Effector memory CD8-positive, alpha-beta T cell (primary cell): ENCODE measurements at regions not wholly inside any gene's neighbourhood (a gene's known extent, or its start where the extent isn't known, plus 50 kb on each side); places are given as distances from the start of the nearest gene placed in this dataset.

Experiments used
- ATAC-seq: fragments of 150-1000 bp; cut with Tn5 transposase; replicated peaks from 2 replicates; pipeline ENCODE4 v1.10.0; 2021; ENCODE audit warnings: mild to moderate bottlenecking, moderate library complexity
- DNase-seq, 3 experiments: peaks; one replicate each; pipeline ENCODE4 v3.0.0; 2021
- H3K27ac Mint-ChIP-seq, 2 donors: one replicate each; pipeline ENCODE4 v1.8.0; 2022; ENCODE audit warnings: mild to moderate bottlenecking in 2 of 2, mixed read lengths in 2 of 2, moderate library complexity in 2 of 2
- H3K27me3 Mint-ChIP-seq, 2 donors: one replicate each; pipeline ENCODE4 v1.8.0; 2022; ENCODE audit warnings: mixed read lengths in 2 of 2
- H3K36me3 Mint-ChIP-seq: one replicate; pipeline ENCODE4 v1.8.0; 2022; ENCODE audit warnings: mild to moderate bottlenecking, moderate library complexity, mixed read lengths; ENCODE audit not compliant: insufficient read depth
- H3K4me1 Mint-ChIP-seq, 2 donors: one replicate each; pipeline ENCODE4 v1.8.0; 2022; ENCODE audit warnings: low read depth in 2 of 2, mixed read lengths in 2 of 2
- H3K4me3 Mint-ChIP-seq, 2 donors: one replicate each; pipeline ENCODE4 v1.8.0; 2022; ENCODE audit warnings: mild to moderate bottlenecking in 2 of 2, mixed read lengths in 2 of 2, moderate library complexity in 2 of 2
- H3K9me3 Mint-ChIP-seq, 2 donors: one replicate each; pipeline ENCODE4 v1.8.0; 2022; ENCODE audit warnings: mixed read lengths in 2 of 2

DNA sequence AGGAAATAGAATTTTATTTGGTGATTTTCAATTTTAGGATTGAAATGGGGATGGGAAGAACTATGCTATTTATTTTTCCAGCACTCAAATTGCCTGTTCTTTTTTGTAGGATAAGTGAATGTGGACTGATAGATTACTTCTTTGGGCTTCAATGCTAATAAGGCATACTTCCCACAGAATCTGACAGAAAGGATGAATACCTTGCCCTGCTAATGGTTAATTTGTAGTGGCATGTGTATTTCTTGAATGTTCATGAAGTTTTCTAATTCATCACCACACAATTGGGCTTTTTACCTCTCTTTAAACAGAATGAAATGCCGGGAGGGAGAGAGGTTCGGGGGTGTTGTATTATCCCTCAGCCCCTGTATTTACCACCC, 369.1 kb upstream of the ADGRL2 start:
- Mint-ChIP-seq H3K27me3 (no peaks in the 10 kb centered on the region), H3K4me1 (no peaks in the 10 kb centered on the region), H3K4me3 (no peak overlapping the region), H3K27ac (no peak overlapping the region), H3K9me3 (peaks cover 18 to 25% of the 10 kb centered on the region in 2 donors), H3K36me3 (no peaks in the 10 kb centered on the region)
- no peak for ATAC-seq
- DNase-seq: no peak

DNA sequence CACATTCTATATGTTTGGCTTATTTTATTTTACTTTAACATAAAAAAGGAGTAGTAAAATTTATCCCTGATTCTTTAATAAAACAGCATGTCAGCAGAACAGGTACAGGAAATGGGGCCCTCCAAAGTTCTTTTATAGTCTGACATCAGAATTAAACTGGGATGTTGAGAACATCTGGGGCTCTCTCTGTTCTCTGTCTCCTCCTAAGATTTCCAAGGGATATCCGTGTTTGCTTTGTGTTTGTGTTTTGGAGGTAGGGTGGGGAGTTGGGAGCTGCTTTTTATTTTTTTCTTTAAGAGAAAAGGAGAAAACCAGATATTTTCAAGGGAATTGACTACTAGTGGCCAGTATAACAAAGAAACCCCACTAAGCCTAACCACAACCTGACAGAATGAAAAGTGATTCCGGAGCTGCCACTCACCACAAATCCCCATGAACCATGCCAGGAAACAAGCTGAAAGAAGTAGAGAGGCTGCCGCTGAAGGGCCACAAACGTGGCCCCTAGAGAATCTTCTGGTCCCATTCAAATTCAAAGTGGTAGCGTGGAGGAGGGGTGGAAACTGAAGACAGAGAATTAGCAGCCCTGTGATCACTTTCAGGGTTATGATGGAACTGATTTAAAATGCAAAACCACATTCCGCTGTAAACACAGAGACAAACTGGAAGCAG, 369.6 kb upstream of the ADGRL2 start:
- Mint-ChIP-seq H3K27ac (no peak overlapping the region), H3K27me3 (no peaks in the 10 kb centered on the region), H3K4me1 (no peaks in the 10 kb centered on the region), H3K4me3 (no peak overlapping the region), H3K9me3 (peaks cover 18 to 30% of the 10 kb centered on the region in 2 donors), H3K36me3 (no peaks in the 10 kb centered on the region)
- ATAC-seq (no peak), DNase-seq (no peak)

- no peaks in the 10 kb centered on the region for H3K27me3 Mint-ChIP-seq
- peaks cover 18 to 32% of the 10 kb centered on the region in 2 donors for H3K9me3 Mint-ChIP-seq
- no peak for ATAC-seq
- no peak overlapping the region for H3K27ac Mint-ChIP-seq
- no peaks in the 10 kb centered on the region for H3K4me1 Mint-ChIP-seq
- DNase-seq: no peak
- H3K36me3 Mint-ChIP-seq: no peaks in the 10 kb centered on the region
- no peak overlapping the region for H3K4me3 Mint-ChIP-seq
Observed at GRCh38 chr1:81430236-81430938, 370.3 kb upstream of the ADGRL2 start.

DNA sequence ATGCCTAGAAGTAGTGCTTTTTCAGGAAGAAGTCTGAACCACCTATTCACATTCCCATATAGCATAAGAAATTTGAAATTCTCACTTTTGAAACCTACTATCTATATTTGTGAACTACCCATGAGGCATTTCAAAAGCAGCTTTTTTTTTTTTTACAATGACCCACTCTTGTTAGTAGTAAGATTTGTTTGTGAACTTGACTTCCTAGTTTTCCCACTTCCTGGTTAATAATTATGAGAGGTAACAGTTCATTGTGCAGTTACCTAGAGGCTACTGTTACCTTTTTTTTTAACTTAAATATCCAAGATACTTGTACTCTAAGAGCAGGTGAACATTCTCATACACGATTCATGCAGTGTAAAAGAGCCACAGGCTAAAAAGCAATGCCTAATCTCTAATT, 371.7 kb upstream of the ADGRL2 start:
- H3K9me3 Mint-ChIP-seq: peaks cover 15 to 32% of the 10 kb centered on the region in 2 donors
- H3K36me3 Mint-ChIP-seq: no peaks in the 10 kb centered on the region
- ATAC-seq: no peak
- no peaks in the 10 kb centered on the region for H3K27me3 Mint-ChIP-seq
- no peaks in the 10 kb centered on the region for H3K4me1 Mint-ChIP-seq
- H3K4me3 Mint-ChIP-seq: no peak overlapping the region
- no peak overlapping the region for H3K27ac Mint-ChIP-seq
- DNase-seq: no peak

DNA sequence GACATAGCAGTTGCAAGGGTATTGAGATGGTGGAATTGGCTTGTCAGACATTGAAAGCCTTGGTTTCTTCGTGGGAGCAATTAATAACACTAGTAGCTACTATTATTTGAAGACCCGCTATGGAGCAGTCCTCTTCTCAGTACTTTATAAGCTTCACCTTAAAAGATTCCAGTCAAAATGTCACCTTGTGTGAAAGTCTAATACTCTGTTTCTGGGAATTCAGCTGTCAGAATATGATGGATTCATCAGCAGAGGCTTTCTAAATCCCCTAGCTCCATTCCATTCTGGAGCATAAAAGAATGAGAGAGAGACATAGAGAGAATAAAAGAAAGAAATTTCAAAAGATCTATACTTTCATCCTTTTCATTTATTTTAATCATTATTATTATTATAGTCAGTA, 375.9 kb upstream of the ADGRL2 start:
- DNase-seq (no peak), ATAC-seq (no peak)
- Mint-ChIP-seq H3K4me1 (no peaks in the 10 kb centered on the region), H3K9me3 (peaks cover 12 to 25% of the 10 kb centered on the region in 2 donors), H3K4me3 (no peak overlapping the region), H3K27ac (no peak overlapping the region), H3K27me3 (no peaks in the 10 kb centered on the region), H3K36me3 (no peaks in the 10 kb centered on the region)

DNA sequence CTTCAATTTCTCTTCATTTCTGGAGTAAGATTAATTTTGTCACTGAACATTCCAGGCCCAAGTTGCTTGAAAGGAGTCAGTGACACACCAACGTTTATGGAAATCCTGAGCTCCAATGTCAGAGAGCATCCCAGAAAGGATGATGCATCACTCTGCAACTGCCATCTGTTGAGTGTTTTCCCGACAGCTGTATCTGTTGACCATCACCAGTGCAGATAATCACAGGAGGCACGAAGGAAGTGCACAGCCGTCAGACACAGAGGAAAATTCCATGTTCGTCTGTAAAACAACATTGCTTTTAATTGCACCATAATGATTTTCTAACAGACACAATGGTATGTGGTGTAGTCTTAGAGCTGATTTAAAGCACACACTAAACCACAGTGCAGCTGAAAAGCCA, 376.7 kb upstream of the ADGRL2 start:
- no peaks in the 10 kb centered on the region for H3K27me3 Mint-ChIP-seq
- no peak overlapping the region for H3K27ac Mint-ChIP-seq
- no peak overlapping the region for H3K4me3 Mint-ChIP-seq
- peaks cover 9 to 18% of the 10 kb centered on the region in 2 donors for H3K9me3 Mint-ChIP-seq
- H3K36me3 Mint-ChIP-seq: no peaks in the 10 kb centered on the region
- H3K4me1 Mint-ChIP-seq: no peaks in the 10 kb centered on the region
- ATAC-seq (no peak), DNase-seq (no peak)

GRCh38 chr1:81420760-81421159, 380.0 kb upstream of the ADGRL2 start:
- ATAC-seq: no peak
- Mint-ChIP-seq H3K4me3 (no peak overlapping the region), H3K9me3 (no peaks in the 10 kb centered on the region), H3K36me3 (no peaks in the 10 kb centered on the region), H3K27ac (no peak overlapping the region), H3K4me1 (no peaks in the 10 kb centered on the region), H3K27me3 (no peaks in the 10 kb centered on the region)
- no peak for DNase-seq

DNA sequence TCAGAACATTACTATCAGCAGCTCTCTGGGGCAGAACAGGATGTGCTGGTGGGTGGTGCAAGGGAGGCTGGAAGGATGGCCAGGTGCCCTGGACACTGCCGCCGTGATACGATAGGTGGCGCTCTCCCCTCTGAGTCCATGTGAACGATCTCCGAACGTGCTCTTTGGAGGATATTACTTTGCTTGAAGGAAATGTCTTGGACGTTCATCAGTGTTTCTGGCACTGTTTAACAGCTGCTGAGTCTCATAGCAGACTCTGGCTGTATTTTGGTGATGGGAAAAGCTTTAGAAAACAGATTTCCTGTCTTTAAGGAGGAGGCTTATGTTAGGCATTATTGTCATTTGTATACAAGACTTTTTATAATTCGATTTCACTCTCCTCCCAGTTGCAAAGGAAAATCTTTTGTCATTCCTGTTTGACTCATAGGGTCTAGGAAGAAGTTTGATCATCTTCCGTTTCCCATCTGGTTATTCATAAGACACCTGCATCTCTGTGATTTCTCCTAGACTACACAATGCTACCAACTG, 386.2 kb upstream of the ADGRL2 start:
- ATAC-seq (no peak), DNase-seq (no peak)
- Mint-ChIP-seq H3K4me1 (no peaks in the 10 kb centered on the region), H3K27ac (no peak overlapping the region), H3K27me3 (no peaks in the 10 kb centered on the region), H3K36me3 (peaks cover 4% of the 10 kb centered on the region), H3K4me3 (no peak overlapping the region), H3K9me3 (peaks cover 0 to 11% of the 10 kb centered on the region in 2 donors)

GRCh38 chr1:81412954-81413353, 387.8 kb upstream of the ADGRL2 start:
- H3K4me1 Mint-ChIP-seq: no peaks in the 10 kb centered on the region
- H3K36me3 Mint-ChIP-seq: peaks cover 4% of the 10 kb centered on the region
- H3K27ac Mint-ChIP-seq: no peak overlapping the region
- peaks cover 0 to 11% of the 10 kb centered on the region in 2 donors for H3K9me3 Mint-ChIP-seq
- H3K27me3 Mint-ChIP-seq: no peaks in the 10 kb centered on the region
- no peak for ATAC-seq
- DNase-seq: no peak
- no peak overlapping the region for H3K4me3 Mint-ChIP-seq

DNA sequence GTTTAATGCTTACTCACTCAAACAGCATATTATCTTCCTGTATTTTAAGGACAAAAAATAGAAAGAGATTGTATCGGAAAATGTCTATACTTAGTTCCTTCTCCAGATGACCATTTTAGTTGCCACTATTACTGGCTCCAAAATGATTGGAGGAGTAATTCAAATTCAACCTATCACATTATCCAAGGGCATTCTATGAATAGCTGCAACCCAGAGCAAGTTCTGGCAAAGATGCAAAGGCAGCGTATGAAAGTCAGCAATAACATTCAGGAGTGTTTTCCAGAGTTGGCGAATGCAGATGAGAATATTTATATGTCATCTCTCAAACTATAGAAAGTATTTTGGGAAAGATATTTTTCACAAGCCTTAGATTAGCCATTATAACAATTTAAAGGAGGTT, 389.8 kb upstream of the ADGRL2 start:
- Mint-ChIP-seq H3K27ac (no peak overlapping the region), H3K4me3 (no peak overlapping the region), H3K9me3 (peaks cover 4 to 11% of the 10 kb centered on the region in 2 donors), H3K27me3 (no peaks in the 10 kb centered on the region), H3K4me1 (no peaks in the 10 kb centered on the region), H3K36me3 (peaks cover 4% of the 10 kb centered on the region)
- ATAC-seq (no peak), DNase-seq (no peak)

DNA sequence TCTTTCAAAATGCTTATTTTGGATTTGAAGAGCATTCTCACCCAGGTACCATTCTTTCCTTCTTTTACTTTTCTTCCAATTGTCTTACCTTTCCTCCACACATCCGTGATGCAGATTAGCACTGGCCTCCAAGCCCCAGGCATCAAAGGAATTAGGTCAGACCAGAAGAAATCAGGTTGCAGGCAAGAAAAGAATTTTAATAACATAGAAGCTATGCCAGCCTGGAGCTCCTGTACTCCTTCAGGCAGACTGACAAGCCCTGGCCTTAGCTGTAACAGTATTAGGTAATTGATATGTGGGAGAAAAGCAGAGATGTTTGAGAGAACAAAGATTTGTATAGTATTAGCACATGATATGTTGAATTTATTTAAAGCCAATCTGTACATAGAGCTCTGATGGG, 390.4 kb upstream of the ADGRL2 start:
- ATAC-seq (no peak), DNase-seq (no peak)
- Mint-ChIP-seq H3K27ac (no peak overlapping the region), H3K4me1 (no peaks in the 10 kb centered on the region), H3K36me3 (peaks cover 4% of the 10 kb centered on the region), H3K27me3 (no peaks in the 10 kb centered on the region), H3K9me3 (peaks cover 4 to 11% of the 10 kb centered on the region in 2 donors), H3K4me3 (no peak overlapping the region)

GRCh38 chr1:81409780-81410274, 390.9 kb upstream of the ADGRL2 start:
- Mint-ChIP-seq H3K27ac (no peak overlapping the region), H3K36me3 (peaks cover 4% of the 10 kb centered on the region), H3K4me3 (no peak overlapping the region), H3K4me1 (no peaks in the 10 kb centered on the region), H3K9me3 (peaks cover 4 to 7% of the 10 kb centered on the region in 2 donors), H3K27me3 (no peaks in the 10 kb centered on the region)
- DNase-seq: no peak
- no peak for ATAC-seq

GRCh38 chr1:81409262-81409661, 391.5 kb upstream of the ADGRL2 start:
- no peak for DNase-seq
- Mint-ChIP-seq H3K36me3 (peaks cover 4% of the 10 kb centered on the region), H3K4me1 (no peaks in the 10 kb centered on the region), H3K27me3 (no peaks in the 10 kb centered on the region), H3K4me3 (no peak overlapping the region), H3K9me3 (peaks cover 1 to 4% of the 10 kb centered on the region in 2 donors), H3K27ac (no peak overlapping the region)
- ATAC-seq: no peak

DNA sequence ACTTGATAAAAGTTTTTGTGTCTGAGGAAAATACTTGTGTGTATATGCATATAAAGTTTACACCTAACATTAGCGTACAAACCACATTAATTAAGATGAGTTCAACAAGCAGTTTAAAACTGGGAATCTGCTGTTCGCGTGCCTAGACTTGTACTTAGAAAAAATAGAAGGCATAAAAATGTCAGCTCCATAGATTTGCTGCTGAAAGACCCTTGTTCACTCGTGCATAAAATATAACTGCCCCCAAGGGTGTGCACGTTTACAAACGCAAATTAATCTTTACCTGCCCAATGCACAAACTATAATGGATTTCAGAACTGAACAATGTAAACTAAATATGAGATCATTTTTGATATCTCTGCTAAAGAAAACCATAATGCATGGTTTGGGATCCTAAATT, 392.3 kb upstream of the ADGRL2 start:
- H3K36me3 Mint-ChIP-seq: peaks cover 4% of the 10 kb centered on the region
- ATAC-seq: no peak
- no peak overlapping the region for H3K27ac Mint-ChIP-seq

More for the DNA sequence above, 392.3 kb upstream of the ADGRL2 start:
- peaks cover 0 to 4% of the 10 kb centered on the region in 2 donors for H3K9me3 Mint-ChIP-seq
- H3K4me3 Mint-ChIP-seq: no peak overlapping the region
- H3K4me1 Mint-ChIP-seq: no peaks in the 10 kb centered on the region
- no peak for DNase-seq
- H3K27me3 Mint-ChIP-seq: no peaks in the 10 kb centered on the region
